ENCODE measurements at regions not wholly inside any gene's neighbourhood (a gene's known extent, or its start where the extent isn't known, plus 50 kb on each side); places are given as distances from the start of the nearest gene placed in this dataset.
A peak's percentile ranks its signal among the peaks of the same experiment; 100 is the strongest.
"Not testable (repeated sequence)": the region's sequence is repeated elsewhere in the genome, so short reads cannot be mapped to it uniquely, and the experiment has no call there.

DNA sequence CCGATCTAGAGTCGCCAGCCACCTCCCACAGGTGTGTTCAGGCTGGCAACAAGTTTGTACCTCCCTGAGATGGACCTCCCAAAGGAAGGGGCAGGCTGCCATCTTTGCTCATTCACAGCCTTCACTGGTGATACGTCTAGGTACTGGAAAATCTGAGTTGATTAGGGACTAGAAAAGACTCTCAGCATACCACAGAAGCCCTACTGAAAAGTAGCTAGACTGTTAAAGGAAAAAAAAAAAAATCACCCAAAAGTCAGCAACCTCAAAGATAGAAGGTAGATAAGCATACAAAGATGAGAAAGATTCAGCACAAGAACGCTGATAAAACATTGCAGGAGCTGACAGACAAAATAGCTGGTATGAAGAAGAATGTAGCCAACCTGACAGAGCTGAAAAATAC, 128.6 kb upstream of the WDR75 start:
- no peak for DNase-seq

DNA sequence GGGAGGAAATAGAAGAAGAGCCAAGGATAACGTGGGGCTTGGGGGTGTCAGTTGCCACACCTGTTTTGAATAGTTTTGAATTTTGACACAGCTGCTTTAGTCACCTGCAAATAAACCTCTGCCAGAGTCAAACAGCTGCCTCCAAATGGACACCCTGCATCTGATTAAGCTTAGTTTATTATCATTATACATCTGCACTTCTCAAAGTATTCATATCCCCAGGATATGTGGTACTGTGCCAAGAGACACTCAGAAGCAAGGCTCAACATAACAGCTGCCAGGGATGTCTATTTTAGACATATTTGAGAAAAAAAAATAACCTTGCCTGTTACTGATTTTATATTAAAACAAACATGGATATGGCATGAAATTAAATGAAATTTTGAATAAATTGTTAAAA, 122.5 kb upstream of the WDR75 start:
- peak; percentile 6 for DNase-seq

DNA sequence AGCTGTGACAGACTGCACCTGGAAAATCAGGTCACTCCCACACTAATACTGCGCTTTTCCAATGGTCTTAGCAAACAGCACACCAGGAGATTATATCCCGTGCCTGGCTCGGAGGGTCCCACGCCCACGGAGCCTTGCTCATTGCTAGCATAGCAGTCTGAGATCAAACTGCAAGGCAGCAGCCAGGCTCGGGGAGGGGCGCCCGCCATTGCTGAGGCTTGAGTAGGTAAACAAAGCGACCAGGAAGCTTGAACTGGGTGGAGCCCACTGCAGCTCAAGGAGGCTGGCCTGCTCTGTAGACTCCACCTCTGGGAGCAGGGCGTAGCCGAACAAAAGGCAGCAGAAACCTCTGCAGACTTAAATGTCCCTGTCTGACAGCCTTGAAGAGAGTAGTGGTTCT, 121.8 kb upstream of the WDR75 start:
- not testable (repeated sequence) for DNase-seq

DNA sequence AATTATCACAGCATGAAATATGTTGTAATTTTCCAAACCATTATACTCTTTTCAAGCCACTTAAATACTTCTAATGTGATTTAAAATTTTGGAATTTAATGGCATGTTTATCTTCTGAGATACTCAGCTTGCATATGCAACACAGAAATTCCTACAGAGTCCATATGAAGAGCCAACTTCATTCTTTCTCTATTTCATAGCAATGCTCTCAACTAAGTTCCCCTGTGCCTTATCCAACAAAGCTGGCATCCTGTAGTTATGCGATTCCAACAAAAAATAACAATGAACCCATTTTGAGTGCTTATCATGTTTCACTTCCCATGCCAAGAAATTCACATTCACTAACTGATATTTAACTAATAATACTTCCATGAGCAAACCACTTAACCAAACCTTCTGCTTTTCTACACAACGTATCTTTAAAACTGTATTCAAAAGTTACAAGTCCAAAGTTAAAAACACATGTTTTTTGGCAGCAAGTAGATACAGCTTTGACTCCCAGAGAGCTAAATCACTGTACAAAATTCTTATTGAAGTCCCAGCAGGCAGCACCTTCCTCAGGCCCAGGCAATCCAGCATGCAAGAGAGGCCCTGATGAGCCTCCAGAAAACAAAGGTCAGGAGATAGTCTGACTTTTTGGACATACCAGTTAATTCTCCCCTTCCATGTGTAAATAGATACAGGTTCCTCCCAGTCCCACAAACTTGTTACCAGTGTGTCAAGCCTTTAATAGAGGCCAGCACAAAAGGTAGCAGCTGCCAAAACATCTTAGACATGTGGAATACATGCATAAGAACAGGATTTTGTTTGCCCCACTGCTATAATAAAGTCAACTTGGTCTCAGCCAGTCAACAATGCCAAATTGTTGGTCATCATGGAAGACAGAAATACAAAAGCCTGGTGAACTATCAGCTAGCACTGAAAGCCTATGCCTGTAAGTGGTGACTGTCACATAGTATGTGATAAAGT, 113.1 kb upstream of the WDR75 start:
- DNase-seq = no peak

DNA sequence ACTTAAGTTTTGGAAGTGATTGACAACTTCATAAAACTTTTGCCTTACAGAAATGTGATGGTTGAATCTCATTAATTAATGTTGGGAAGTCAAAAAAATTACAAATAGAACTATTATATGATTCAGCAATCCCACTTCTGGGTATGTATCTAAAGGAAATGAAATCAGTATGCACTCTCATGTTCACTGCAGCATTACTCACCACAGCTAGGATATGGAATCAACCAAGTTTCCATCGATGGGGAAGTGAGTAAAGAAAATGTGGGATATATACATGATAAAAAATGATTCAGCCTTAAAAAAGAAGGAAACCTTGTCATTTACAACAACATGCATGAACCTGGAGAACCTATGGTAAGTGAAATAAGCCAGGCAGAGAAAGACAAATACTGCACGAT, 112.4 kb upstream of the WDR75 start:
- DNase-seq = no peak

DNA sequence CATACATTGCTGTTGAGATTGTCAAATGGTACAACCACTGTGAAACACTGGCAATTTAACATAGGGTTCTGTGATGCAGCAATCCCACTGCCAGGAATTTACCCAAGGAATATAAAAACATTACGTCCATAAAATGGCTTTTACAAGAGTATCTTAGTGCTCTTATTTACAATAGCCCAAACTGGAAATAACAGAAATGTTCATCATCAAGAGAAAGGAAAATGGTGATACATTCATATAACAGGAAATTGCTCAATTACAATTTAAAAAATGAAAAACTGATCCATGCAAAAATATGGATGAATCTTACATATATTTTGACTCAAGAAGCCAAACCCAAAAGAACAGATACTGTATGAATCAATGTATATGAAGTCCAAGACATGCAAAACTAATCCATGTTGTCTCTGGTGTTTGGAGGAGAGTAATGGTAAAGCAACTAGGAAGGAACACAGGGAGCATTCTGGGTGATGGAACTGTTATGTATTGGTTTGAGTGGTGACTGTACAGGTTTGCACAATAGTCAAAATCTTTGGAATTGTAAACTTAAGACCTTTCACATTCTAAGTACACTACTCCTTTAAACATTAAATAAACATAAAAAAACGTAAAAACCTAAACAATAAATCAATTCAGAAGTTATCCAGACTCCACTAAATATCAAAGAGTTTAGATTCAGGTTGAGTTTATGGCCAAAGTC, 104.8 kb upstream of the WDR75 start:
- no peak for DNase-seq

DNA sequence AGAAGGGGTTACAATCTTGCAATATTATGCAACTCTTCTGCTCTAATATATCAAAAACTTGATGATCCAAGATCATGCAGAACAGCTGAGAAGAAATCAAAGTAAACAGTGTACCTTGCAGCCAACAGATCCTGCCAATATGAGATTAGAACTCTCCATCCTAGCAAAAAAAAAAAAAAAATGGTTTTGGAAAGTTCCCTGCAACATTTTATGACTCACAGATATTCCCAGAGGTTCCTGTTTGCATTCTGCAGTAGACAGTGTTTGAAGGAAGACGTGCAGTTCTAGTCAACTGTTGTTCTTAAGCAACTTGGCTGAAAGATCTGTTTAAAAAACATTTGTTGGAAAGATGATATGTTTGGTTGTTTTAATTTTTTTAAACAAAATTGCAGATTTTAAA, 103.6 kb upstream of the WDR75 start:
- no peak for DNase-seq

DNA sequence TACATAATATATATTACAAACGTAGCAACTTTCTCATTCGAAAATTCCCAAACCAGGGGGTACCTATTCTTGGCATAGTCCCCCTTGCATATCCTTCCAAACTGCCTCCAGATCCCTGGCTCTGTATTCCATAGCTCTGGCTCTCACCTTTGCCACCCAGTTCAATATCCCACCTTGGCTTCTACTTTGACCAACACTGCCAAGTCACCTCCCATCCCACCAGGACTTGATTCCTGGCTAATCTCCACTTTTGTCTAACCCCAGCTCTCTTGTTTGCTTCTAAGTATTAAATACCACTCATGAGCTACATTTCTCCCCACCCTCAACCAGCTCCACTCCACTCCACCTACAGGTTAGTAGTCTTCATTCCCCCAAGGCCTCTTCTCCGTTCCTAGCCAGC, 103.2 kb upstream of the WDR75 start:
- DNase-seq = no peak

DNA sequence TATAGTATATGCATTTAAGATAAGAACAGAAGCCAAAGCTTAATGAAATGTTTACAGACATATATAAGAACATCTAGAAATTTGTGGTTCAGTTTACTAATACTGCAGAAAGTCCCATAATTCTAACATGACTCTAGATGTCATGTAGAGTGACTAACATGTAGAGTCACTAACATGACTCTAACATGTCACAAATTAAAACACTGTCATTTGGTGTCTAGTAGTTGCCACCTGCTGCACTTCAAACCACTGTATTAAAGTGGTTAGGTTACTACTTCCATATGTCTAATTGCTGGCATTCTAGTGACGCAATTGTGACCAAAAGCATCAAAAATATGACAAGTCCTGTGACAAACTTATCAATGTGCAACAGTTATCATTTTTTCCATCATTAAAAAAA, 100.2 kb upstream of the WDR75 start:
- DNase-seq = no peak

DNA sequence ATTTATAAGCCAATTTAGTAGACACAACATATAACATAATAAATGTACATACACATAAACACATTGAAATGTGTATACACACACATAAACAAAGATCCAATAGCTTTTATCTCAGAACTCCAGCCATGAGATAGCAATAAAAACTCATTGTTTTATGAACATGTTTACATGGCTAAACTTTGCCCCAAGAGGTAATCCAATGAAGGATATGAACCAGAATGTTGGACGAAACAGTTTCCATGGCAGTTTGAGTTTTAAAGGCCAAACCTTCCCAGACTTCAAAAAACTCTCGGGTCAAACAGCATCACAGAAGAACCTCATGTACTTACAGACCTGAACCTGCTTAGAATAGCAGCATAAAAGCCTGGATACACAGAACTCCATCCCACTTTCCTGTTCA, 97.2 kb upstream of the WDR75 start:
- no peak for DNase-seq

DNA sequence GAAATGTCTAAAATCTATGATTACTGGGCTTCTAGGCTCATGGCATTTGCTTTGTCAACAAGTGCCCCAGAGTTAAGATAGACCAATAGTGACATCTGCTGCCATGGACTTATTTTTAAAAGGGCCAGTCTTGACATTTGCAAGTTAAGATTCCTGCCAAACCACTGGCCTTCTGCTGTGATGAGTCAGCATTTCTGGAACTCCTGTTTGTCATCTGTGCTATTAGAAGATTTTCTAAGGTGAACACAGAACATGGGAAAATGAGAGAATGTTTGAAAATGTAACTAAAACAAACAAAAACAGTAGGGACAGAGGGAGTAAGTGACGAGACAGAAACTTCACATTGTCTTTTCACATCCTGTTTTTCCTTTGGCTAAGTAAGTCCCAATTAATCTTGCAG, 93.7 kb upstream of the WDR75 start:
- DNase-seq = no peak

DNA sequence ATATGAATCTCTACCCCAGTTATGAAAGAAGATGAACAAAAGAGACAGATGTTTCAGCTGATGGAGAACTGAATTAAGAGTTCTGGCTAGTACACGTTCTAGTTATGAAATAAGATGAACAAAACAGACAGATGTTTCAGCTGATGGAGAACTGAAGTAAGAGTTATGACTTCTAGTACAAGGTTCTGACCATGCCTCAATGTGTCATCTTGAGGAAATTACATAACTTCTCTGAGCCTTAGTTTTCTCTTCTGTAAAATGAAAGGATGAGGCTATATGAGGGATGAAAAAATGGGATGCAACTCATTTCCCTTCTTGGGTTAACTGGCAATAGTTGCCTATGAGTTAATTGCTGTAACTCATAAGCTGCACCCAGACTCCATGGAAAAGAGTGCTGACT, 92.9 kb upstream of the WDR75 start:
- no peak for DNase-seq

DNA sequence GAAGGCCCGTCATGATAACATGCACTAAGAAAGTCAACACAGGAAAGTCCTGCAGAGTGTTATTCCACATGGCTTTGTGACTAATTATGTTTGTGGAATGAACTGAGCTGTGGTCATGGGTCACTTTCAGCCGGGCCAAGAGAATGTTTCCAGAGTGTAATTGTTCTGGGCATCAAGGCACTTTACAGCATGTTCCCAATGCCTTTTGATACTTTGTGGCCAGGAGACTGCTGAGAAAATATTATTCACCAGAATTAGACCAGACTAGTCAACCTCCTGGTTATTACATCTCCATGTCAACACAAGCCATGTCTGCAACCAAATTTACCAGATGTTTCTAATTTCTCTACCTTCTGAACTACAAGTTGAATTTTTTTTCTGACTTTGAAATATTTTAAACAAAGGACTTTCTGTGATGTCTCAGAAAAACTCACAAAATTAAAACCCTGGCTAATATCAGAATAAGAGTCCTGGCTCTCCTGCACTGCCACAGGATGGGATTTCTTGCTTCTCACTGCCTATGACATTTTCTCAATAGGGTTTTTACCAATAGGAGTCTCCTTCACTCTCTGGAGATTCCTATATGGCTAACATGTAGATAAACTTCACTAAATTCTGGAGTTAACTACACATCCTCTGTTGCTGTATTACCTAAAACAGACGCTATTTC, 90.6 kb upstream of the WDR75 start:
- DNase-seq = no peak

DNA sequence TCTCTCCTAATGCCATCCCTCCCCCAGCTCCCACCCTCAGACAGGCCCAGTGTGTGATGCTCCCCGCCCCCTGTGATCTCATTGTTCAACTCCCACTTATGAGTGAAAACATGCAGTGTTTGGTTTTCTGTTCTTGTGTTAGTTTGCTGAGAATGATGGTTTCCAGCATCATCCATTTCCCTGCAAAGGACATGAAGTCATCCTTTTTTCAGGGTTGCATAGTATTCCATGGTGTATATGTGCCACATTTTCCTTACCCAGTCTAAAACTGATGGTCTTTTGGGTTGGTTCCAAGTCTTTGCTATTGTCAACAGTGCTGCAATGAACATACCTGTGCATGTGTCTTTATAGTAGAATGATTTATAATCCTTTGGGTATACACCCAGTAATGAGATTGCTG, 89.3 kb upstream of the WDR75 start:
- not testable (repeated sequence) for DNase-seq

DNA sequence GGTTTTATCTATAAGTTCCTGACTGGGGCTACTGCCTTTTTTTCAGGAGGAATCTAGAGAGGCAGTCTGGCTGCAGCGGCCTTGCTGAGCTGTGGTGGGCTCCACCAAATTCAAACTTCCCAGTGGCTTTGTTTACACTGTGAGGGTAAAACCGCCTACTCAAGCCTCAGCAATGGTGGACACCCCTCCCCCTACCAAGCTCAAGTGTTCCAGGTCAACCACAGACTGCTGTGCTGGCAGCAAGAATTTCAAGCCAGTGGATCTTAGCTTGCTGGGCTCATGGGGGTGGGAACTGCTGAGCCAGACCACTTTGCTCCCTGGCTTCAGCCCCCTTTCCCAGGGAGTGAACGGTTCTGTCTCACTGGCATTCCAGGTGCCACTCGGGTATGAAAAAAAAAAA, 83.9 kb upstream of the WDR75 start:
- DNase-seq = not testable (repeated sequence)

DNA sequence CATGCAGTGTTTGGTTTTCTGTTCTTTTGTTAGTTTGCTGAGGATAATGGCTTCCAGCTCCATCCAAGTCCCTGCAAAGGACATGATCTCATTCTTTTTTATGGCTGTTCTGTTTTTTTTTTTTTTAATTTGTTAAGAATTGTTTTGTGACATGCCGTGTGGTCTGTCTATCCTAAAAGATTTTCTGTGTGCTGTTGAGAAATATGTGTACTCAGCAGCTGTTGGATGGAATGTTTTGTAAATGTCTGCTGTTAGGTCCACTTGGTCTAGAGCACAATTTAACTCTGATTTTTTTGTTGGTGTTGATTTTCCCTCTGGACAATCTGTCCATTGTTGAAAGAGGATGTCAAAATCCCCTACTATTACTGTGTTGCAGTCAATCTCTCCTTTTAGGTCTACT, 80.4 kb upstream of the WDR75 start:
- DNase-seq = no peak

DNA sequence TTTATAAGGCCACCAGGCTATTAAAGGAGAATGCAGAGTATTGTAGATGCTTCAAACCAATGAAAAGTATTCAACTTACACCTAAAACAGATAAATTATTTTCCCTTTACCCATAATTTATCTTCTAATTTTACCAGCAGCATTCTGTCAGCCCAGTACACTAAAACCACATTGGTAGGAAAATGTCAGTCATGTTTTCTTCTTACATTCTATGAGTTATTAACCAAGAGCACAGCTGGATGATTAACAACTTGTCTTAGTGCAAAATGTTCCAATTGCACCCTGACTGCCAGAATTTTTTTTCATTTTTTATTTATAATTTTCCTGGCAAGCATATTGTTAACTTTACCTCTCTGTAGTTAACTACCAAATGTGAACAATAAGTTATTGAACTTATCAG, 79.0 kb upstream of the WDR75 start:
- no peak for DNase-seq

DNA sequence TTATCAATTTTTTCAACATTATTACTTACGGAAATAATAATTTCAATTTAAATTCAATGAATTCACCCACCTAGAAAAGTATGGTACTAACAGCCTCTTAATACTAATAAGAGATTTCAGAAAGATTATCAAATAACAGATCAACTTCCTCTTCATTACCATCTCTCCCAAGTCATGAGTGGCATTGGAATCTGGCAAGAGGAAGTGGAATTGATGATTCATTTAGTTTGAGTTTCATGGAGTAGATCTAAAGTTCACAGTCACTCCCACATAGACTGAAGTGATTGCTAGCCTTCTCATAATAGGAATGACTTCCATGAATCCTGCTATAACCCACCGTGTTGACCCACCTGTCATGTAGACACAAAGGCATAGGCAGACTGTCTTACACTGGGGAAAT, 77.7 kb upstream of the WDR75 start:
- DNase-seq = no peak

DNA sequence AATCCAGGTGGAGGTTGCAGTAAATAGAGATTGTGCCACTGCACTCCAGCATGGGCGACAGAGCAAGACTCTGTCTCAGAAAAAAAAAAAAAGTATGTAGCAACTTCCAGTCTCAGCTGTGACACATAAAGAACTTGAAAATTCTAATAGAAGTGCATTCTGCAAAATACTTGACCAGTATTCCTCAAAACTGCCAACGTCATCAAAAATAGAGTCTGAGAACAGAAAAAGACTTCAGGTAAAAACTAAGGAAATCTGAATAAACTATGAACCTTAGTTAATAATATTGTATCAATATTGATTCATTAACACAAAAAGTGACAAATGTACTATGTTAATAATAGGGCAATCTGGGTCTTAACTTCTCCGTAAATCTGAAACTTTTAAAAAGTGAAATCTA, 76.7 kb upstream of the WDR75 start:
- no peak for DNase-seq

DNA sequence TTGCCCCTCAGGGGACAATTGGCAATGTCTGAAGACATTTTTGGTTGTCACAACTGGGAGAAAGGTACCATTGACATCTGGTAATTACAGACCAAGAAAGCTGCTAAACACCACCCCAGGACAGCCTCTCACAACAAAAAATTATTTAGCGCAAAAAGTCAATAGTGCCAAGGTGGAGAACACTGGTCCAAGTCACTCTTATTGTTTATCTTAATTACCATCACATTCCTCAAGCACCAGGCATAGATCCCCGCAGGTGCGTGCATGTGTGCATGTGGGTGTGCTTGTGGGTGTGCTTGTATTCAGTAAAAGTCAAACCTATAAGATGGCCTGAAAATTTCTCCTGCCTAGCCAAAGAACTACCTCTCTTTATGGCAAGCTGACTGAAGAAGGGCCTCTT, 74.9 kb upstream of the WDR75 start:
- DNase-seq = no peak

DNA sequence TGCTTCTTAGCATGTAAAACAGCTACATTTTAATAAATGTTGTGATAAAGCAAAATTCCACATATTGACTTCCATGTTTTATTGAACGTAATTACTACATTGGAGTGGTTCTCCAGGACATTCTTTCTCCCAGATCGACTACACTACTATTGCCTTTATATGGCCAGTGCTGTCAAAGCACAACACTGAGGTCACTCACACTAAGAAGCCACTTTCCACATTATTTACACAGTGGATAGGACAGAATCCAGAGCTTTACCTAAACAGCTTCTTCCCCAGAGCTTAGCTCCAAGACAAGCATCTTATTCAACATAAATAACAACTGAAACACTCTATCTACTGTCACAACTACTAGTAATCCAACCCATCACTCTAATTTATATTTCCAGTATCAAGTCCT, 73.9 kb upstream of the WDR75 start:
- DNase-seq = no peak

DNA sequence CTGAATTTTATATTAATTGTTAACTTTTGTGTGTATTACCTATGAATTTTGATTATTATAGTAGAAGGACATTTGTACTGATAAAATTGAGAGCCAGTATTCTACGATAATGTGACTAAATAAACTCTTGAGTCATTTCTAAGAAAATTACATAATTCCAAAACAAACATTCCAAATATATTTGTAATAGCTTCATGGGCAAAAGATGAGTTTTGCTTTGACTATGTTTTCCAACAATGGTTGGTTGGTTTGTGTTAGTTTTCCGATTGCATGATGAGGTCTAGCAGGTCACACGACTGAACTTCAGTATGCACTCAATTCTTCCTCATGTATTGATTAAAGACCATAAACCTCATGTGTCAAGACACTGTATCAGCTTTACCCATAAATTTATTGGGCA, 71.7 kb upstream of the WDR75 start:
- DNase-seq = no peak

DNA sequence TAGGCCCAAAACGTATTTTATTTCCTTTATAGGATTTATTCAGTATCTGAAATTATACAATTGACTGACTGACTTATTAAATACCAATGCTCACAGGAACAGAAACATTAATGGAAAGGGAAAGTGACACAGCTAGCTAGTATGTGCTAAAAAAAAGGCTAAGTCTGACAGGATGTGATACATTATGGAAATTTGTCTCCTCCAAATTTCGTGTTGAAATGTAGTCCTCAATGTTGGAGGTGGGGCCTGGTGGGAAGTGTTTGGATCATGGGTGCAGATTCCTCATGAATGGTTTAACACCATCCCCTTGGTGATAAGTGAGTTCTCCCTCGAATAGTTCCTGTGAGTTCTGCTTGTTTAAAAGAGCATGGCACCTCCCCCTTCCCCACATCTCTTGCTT, 70.6 kb upstream of the WDR75 start:
- no peak for DNase-seq

DNA sequence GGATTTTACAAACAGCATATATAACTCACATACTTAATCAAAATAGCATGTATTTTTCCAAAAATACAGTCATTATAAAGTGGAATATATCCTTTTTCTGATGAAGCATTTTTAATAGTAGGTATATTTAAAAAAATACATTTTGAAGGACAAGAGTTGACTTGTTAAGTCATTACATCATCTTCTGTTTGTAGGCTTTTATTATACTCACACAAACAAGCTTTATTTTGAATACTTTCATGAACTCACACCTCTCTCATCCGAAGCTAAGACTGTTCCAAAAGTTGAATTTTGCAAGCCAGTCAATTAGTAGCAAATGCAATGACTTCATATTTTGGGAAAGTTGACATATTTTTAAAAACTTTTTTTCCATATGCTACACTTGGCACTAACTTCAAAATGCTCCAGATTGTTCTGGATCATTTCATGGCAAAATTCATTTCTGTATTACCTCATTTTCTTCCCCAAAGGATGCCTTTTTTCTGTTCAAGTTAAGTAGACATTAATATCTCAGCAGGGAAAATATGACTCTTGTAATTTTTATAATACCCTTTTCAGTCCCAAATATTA, 68.5 kb upstream of the WDR75 start:
- no peak for DNase-seq

Measured in NCI-H526 treated with DMSO at 0.1 percent for 48 hours (cell line).